ENCODE measurements at regions not wholly inside any gene's neighbourhood (a gene's known extent, or its start where the extent isn't known, plus 50 kb on each side); places are given as distances from the start of the nearest gene placed in this dataset.

GRCh38 chr3:196147116-196147515 is 64.1 kb downstream of the ZDHHC19 start:
- CTCF ChIA-PET: interaction anchor here (0.5 to 0.8 kb wide), 2 partner anchors 15 to 27 kb away, joined by 3 read pairs; no protein-coding TSS in a partner anchor
- H3K4me3 ChIP-seq (ENCODE audit: low read depth, low read length): no peak overlapping the region
- POLR2A ChIA-PET: no interaction called here
- no peak for DNase-seq (ENCODE audit: low read depth, low spot score)
- TF ChIP-seq, protein P1, sequence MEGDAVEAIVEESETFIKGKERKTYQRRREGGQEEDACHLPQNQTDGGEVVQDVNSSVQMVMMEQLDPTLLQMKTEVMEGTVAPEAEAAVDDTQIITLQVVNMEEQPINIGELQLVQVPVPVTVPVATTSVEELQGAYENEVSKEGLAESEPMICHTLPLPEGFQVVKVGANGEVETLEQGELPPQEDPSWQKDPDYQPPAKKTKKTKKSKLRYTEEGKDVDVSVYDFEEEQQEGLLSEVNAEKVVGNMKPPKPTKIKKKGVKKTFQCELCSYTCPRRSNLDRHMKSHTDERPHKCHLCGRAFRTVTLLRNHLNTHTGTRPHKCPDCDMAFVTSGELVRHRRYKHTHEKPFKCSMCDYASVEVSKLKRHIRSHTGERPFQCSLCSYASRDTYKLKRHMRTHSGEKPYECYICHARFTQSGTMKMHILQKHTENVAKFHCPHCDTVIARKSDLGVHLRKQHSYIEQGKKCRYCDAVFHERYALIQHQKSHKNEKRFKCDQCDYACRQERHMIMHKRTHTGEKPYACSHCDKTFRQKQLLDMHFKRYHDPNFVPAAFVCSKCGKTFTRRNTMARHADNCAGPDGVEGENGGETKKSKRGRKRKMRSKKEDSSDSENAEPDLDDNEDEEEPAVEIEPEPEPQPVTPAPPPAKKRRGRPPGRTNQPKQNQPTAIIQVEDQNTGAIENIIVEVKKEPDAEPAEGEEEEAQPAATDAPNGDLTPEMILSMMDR (IDR thresholded peaks at IDR 0.05; ENCODE audit: insufficient read depth, low read length, missing control alignments): no peak

DNA sequence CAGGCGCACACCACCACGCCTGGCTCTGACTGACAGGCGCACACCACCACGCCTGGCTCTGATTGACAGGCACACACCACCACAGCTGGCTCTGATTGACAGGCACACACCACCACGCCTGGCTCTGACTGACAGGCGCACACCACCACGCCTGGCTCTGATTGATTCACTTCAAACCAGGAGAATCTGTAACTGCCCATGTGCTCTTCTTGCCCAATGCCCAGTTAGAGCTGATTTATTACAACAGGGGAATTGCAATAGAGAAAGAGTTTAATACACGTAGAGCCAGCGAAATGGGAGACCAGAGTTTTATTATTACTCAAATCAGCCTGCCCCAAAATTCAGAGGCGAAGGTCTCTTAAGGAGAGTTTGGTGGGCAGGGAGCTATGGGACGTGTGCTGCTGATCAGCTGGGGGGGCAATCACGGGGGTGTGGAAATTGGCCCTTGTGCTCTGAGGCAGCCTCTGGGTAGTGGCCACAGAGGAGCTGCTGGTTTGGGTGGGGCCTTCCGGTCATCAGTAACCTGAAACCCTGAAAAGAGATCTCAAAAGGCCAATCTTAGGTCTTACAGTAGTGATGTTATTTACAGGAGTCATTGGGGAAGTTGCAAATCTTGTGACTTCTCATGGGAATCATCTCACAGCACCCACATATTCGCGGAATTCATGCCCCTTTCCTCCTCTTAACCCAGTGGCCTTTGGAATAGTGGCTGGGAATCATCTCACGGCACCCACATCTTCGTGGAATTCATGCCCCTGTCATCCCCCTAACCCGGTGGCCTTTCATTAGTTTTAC is 63.8 kb upstream of the TFRC start:
- ChIA-PET CTCF (no interaction called here), POLR2A (no interaction called here)
- no peak overlapping the region for H3K4me3 ChIP-seq (ENCODE audit: low read depth, low read length)
- TF ChIP-seq, protein P1 (IDR thresholded peaks at IDR 0.05; ENCODE audit: insufficient read depth, low read length, missing control alignments): no peak
- no peak for DNase-seq (ENCODE audit: low read depth, low spot score)

- peak; percentile 44 for DNase-seq (ENCODE audit: low read depth, low spot score)
- H3K4me3 ChIP-seq (ENCODE audit: low read depth, low read length): no peak overlapping the region
- ChIA-PET POLR2A (interaction anchor here (0.6 kb wide), 1 partner anchor 411 kb away, joined by 3 read pairs; no protein-coding TSS in a partner anchor), CTCF (no interaction called here)
- TF ChIP-seq, protein P1 (IDR thresholded peaks at IDR 0.05; ENCODE audit: insufficient read depth, low read length, missing control alignments): no peak
These were observed 62.7 kb upstream of the TFRC start for GRCh38 chr3:196144383-196145105.

GRCh38 chr3:196143708-196144382 is 62.0 kb upstream of the TFRC start:
- POLR2A ChIA-PET: interaction anchor here (0.6 kb wide), 1 partner anchor 410 kb away, joined by 3 read pairs; no protein-coding TSS in a partner anchor

GRCh38 chr3:196142202-196142956 is 60.5 kb upstream of the TFRC start:
- ChIA-PET CTCF (interaction anchor here (2.0 kb wide), 1 partner anchor 69 kb away, joined by 6 read pairs; no protein-coding TSS in a partner anchor), POLR2A (interaction anchor here (0.6 kb wide), 1 partner anchor 333 kb away, joined by 4 read pairs; no protein-coding TSS in a partner anchor)
- DNase-seq (ENCODE audit: low read depth, low spot score): no peak
- TF ChIP-seq, protein P1 (IDR thresholded peaks at IDR 0.05; ENCODE audit: insufficient read depth, low read length, missing control alignments): no peak
- H3K4me3 ChIP-seq (ENCODE audit: low read depth, low read length): no peak overlapping the region

More at GRCh38 chr3:196143708-196144382, 62.0 kb upstream of the TFRC start:
- TF ChIP-seq, protein P1 (IDR thresholded peaks at IDR 0.05; ENCODE audit: insufficient read depth, low read length, missing control alignments): no peak
- H3K4me3 ChIP-seq (ENCODE audit: low read depth, low read length): no peak overlapping the region
- CTCF ChIA-PET: interaction anchor here (2.0 kb wide), 1 partner anchor 70 kb away, joined by 6 read pairs; no protein-coding TSS in a partner anchor
- DNase-seq (ENCODE audit: low read depth, low spot score): no peak
